ENCODE measurements at regions not wholly inside any gene's neighbourhood (a gene's known extent, or its start where the extent isn't known, plus 50 kb on each side); places are given as distances from the start of the nearest gene placed in this dataset.
"Not testable (repeated sequence)": the region's sequence is repeated elsewhere in the genome, so short reads cannot be mapped to it uniquely, and the experiment has no call there.

DNA sequence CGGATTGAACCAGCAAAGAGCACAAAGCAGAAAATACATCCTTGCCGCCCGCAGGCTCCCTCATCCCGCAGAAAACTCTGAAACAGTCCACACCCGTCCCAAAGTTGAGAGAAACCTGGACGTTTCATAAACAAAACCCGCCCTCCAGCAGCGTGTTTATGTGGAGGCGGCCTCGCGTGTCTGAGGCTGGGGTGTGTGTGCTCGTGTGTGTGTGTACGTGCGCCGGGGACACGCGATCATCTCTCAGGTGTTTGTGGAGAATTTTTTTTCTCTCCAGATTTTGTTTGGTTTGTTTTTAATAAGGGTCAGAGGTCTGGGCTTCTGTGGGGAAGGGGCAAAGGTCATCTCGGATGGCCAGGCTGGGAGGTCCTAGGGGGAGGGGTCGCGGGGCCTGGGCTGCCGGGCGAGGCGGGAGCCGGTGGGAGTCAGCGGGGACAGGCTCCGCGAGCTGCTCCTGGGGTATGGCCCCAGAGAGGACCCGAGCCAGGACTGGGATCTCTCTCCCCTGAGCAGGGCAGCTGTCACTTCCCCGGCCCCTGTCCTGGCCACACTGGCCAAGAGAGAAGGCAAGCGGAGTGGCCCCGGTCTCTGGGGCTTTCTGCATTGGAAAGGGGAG lies 206.4 kb downstream of the C9orf50 start:
- no peak for DNase-seq (ENCODE audit: low read depth, low spot score)

GRCh38 chr9:129413537-129414376 lies 207.1 kb downstream of the C9orf50 start:
- DNase-seq (ENCODE audit: low read depth, low spot score) = peak; percentile 97

DNA sequence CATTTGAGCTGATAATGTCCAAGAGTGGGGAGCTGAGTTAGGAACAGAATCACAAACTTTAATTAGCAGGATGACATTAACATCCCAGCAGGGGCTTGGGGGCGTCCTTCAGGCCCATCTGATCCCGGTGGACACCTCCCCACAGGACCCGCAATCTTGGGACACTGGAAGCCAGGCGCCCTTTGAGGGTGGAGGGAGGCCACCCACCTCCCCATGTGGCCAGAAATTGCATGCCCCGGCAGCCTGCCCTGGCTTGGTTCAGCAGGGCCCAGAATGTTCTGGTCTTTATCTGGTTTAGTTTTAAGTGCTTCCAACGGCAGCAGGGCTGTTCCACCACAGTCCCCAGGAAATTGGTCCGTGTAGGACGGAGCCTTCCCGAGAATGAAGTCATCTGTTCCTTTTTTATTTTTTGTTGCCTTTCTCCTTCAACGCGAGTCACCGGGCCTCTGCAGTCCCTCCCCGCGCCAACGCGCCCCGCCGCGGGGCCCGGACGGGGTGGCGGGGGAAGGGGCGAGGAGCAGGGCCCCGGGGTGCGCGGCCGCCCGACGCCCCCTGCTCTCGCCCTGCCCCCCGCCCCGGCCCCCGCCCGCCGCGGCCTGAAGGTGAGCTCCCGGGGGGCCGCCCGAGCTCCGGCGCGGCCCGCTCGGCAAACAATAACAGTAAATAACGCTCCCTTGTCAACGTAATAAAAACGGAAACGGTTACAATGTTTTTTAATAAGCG lies 207.9 kb downstream of the C9orf50 start:
- no peak for DNase-seq (ENCODE audit: low read depth, low spot score)

GRCh38 chr9:129412176-129412813 lies 208.6 kb downstream of the C9orf50 start:
- not testable (repeated sequence) for DNase-seq (ENCODE audit: low read depth, low spot score)

GRCh38 chr9:129411501-129412175 lies 209.3 kb downstream of the C9orf50 start:
- DNase-seq (ENCODE audit: low read depth, low spot score) = no peak

DNA sequence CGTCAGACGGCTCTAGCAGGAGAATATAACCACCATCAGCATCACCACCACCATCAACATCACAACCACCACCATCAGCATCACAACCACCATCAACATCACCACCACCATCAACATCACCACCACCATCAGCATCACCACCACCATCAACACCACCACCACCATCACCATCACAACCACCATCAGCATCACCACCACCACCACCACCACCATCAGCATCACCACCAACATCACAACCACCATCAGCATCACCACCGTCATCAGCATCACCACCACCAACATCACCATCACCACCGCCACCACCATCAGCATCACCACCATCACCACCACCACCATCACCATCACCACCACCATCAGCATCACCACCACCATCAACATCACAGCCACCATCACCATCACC lies 210.7 kb downstream of the C9orf50 start:
- DNase-seq (ENCODE audit: low read depth, low spot score) = no peak

DNA sequence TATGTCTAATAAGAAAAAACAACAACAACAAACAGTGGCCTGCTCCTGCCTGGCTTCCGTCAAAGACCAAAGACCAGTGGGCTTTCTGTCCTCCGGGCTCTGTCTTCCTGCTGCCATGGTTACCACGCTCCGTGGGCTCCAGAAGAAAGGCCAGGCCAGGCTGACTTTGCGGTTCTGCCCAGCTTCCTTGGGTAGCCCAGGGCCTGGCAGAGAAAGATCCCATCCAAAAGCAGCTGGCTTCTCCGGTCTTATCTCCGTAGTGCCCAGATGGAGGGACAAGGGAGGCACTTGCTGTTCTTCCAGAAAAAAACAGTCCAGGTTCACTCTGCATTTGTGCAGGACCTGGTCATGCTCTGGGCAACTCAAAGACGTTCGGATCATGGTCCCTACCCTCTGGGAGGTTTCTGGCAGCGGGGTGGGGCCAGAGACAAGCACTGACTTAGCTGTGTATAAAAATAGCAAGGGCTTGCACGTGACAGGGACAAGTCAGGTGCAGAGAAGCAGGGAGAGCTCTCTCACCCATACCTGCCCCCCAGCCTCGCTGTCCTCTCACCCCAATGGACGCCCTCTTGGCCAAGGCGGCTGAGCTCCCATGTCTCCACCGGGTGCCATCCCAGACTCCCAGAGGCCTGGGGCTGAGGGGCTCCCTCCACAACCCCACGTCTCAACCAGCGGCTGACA lies 212.2 kb downstream of the C9orf50 start:
- DNase-seq (ENCODE audit: low read depth, low spot score) = no peak

GRCh38 chr9:129407905-129408452 lies 212.9 kb downstream of the C9orf50 start:
- no peak for DNase-seq (ENCODE audit: low read depth, low spot score)

GRCh38 chr9:129406278-129407225 lies 214.3 kb downstream of the C9orf50 start:
- DNase-seq (ENCODE audit: low read depth, low spot score) = no peak

- no peak for DNase-seq (ENCODE audit: low read depth, low spot score)
Observed at GRCh38 chr9:129405827-129406213, 215.1 kb downstream of the C9orf50 start.

- DNase-seq (ENCODE audit: low read depth, low spot score) = no peak
Observed at GRCh38 chr9:129405089-129405826, 215.6 kb downstream of the C9orf50 start.

DNA sequence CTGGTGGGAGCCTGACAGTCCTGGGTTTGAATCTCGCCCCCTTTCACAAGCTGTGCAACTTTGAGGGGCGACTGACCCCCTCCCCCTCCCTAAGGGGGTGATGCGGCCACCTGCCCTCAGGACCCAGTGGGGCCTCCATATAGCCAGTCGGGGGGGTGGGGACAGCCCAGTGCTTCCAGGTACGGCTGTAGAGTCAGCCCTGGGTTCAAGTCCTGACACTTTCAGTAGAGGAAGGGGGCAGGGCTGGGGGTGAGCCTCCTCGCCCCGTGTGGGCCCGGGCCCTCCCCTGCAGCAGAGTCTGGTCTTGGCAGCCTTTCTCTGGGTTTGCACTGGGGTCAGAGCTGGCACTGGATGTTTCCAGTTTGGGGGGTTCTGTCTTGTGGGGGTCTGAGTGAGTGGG lies 216.3 kb downstream of the C9orf50 start:
- no peak for DNase-seq (ENCODE audit: low read depth, low spot score)

DNA sequence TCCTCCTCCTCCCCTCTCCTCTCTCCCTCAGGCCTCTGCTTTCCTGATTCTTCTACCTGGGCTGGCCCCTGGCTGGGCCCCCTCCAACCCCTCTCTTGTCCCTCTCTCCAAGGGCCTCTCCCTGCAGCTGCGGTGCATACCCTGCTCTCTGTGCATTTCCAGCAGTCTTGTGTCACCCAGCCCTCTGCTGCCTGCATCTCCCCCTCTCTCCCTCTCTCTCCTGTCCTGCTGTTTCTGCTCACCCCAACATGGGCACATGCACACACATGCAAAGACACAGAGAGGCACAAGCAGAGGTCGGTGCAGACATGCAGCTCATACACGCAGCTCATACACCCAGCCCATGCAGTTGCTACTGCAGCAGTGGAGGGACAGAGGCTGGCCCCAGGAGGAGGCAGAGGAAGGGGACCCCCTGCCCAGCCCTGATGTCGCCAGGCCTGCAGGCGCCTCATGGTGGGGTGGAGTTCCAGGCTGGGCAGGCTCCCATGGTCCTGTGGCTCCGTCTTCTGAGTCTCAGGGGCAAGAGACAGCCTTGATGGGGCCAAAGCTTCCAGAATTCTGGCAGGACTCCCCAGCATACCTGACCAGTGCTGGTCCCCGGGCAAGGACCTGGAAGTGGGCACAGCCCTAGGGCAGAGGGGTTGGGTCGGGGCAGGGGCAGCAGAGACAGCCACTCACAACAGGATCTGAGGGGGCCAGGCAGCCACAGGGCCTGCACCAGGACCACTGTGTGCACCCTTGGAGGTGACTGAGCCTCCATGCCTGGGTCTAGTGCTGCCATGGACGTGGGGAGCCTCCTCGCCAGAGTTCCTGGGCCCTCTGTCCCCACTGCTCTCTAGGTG lies 216.9 kb downstream of the C9orf50 start:
- DNase-seq (ENCODE audit: low read depth, low spot score) = no peak

- DNase-seq (ENCODE audit: low read depth, low spot score) = no peak
Observed at GRCh38 chr9:129402931-129403778, 217.7 kb downstream of the C9orf50 start.

DNA sequence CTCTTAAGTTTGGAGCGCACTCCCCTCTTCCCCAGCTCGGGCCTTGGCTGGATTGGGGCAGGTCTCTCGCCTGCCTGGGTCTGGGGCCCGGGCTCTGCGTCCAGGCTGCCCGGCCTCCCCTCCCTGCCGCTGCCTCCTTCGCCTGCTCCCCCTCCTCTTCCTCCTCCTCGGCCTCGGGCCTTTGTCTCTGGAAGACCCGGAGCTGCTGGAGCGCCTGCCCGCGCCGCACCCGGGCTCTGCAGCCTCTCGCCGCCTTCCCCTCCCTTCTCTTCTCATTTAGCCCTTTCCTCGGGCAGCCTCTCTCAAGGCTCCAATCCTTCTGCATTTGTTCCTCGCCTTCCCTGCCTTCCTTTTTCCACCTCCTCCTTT lies 218.5 kb downstream of the C9orf50 start:
- DNase-seq (ENCODE audit: low read depth, low spot score) = no peak

- no peak for DNase-seq (ENCODE audit: low read depth, low spot score)
Observed at GRCh38 chr9:129401623-129402370, 219.1 kb downstream of the C9orf50 start.

All from activated CD4-positive, CD25-positive, alpha-beta regulatory T cell treated with anti-CD3 and anti-CD28 coated beads, Interleukin-2, amount 50 U/mL, for 16 hours (primary cell).